Astrocyte (in vitro differentiated cells and primary cell): ENCODE measurements at regions not wholly inside any gene's neighbourhood (a gene's known extent, or its start where the extent isn't known, plus 50 kb on each side); places are given as distances from the start of the nearest gene placed in this dataset.
"Not testable (repeated sequence)": the region's sequence is repeated elsewhere in the genome, so short reads cannot be mapped to it uniquely, and the experiment has no call there.

ENCODE experiments used
- DNase-seq: peaks from one replicate; pipeline ENCODE4 v3.0.0-alpha.2; 2010; ENCODE audit warnings: low read depth
- FAIRE-seq: peaks from 2 replicates; lab custom pipeline; 2011; peaks lifted over from hg19 to GRCh38; lab: Jason Lieb, UNC
- H2AFZ ChIP-seq: 2 replicates; pipeline ENCODE4 v1.6.0; 2012; ENCODE audit warnings: low read depth, low read length, inconsistent platforms
- H3K27ac ChIP-seq: 2 replicates; pipeline ENCODE4 v1.5.1; 2011; ENCODE audit warnings: low read depth, low read length, inconsistent platforms
- H3K27me3 ChIP-seq: 2 replicates; pipeline ENCODE4 v1.6.0; 2011; ENCODE audit warnings: low read length, inconsistent platforms; ENCODE audit not compliant: insufficient read depth
- H3K36me3 ChIP-seq: 2 replicates; pipeline ENCODE4 v1.5.1; 2011; ENCODE audit warnings: low read length, inconsistent platforms; ENCODE audit not compliant: insufficient read depth
- H3K4me1 ChIP-seq: 2 replicates; pipeline ENCODE4 v1.5.1; 2011; ENCODE audit warnings: low read length, inconsistent platforms; ENCODE audit not compliant: insufficient read depth
- H3K4me2 ChIP-seq: 2 replicates; pipeline ENCODE4 v1.6.0; 2012; ENCODE audit warnings: low read length, inconsistent platforms
- H3K4me3 ChIP-seq: 2 replicates; pipeline ENCODE4 v1.5.1; 2011; ENCODE audit warnings: low read depth, mild to moderate bottlenecking, low read length, inconsistent platforms; ENCODE audit not compliant: insufficient read depth
- H3K79me2 ChIP-seq: 2 replicates; pipeline ENCODE4 v1.6.0; 2012; ENCODE audit warnings: mild to moderate bottlenecking, low read length, inconsistent platforms; ENCODE audit not compliant: insufficient read depth
- H3K9ac ChIP-seq: 2 replicates; pipeline ENCODE4 v1.6.0; 2012; ENCODE audit warnings: mild to moderate bottlenecking, low read length, inconsistent platforms
- H3K9me3 ChIP-seq: 2 replicates; pipeline ENCODE4 v1.5.1; 2012; ENCODE audit warnings: low read depth, mild to moderate bottlenecking, low read length, inconsistent platforms; ENCODE audit not compliant: insufficient read depth
- H4K20me1 ChIP-seq: 2 replicates; pipeline ENCODE4 v1.6.0; 2012; ENCODE audit warnings: low read length, inconsistent platforms; ENCODE audit not compliant: insufficient read depth
- H3K27ac Mint-ChIP-seq: one replicate; pipeline ENCODE4 v1.8.0; 2021; ENCODE audit warnings: mild to moderate bottlenecking, mixed read lengths; ENCODE audit not compliant: unreplicated experiment
- H3K27me3 Mint-ChIP-seq: one replicate; pipeline ENCODE4 v1.8.0; 2021; ENCODE audit warnings: low read depth, mixed read lengths; ENCODE audit not compliant: unreplicated experiment
- H3K36me3 Mint-ChIP-seq: one replicate; pipeline ENCODE4 v1.8.0; 2021; ENCODE audit warnings: low read depth, mixed read lengths; ENCODE audit not compliant: unreplicated experiment
- H3K4me1 Mint-ChIP-seq: one replicate; pipeline ENCODE4 v1.8.0; 2021; ENCODE audit warnings: low read depth, mixed read lengths; ENCODE audit not compliant: unreplicated experiment
- H3K4me3 Mint-ChIP-seq: one replicate; pipeline ENCODE4 v1.8.0; 2021; ENCODE audit warnings: mild to moderate bottlenecking, moderate library complexity, mixed read lengths; ENCODE audit not compliant: unreplicated experiment
- H3K9me3 Mint-ChIP-seq: one replicate; pipeline ENCODE4 v1.8.0; 2021; ENCODE audit warnings: mild to moderate bottlenecking, mixed read lengths; ENCODE audit not compliant: unreplicated experiment
- CTCF ChIP-seq: IDR thresholded peaks from 2 replicates; pipeline ENCODE4 v1.5.1; 2011; ENCODE audit warnings: low read depth, mild to moderate bottlenecking, inconsistent platforms, low read length, moderate library complexity; ENCODE audit not compliant: insufficient read depth
- EZH2 ChIP-seq: IDR thresholded peaks from 2 replicates; pipeline ENCODE4 v1.6.1; 2012; ENCODE audit warnings: mild to moderate bottlenecking, low read length, inconsistent platforms; ENCODE audit not compliant: insufficient read depth

GRCh38 chr6:92404281-92404680 lies 1015.1 kb downstream of the EPHA7 start:
- peak; percentile 6 for DNase-seq
- TF ChIP-seq EZH2 (no peak), CTCF (no peak)
- Histone ChIP-seq H3K9me3 (no peaks in the 10 kb centered on the region), H3K36me3 (no peaks in the 10 kb centered on the region), H3K4me2 (no peak overlapping the region), H3K9ac (no peak overlapping the region), H3K27me3 (no peaks in the 10 kb centered on the region), H3K4me3 (no peak overlapping the region), H3K27ac (no peak overlapping the region), H3K4me1 (no peaks in the 10 kb centered on the region), H3K79me2 (no peaks in the 10 kb centered on the region), H4K20me1 (no peaks in the 10 kb centered on the region), H2AFZ (no peak overlapping the region)
- H3K27me3 Mint-ChIP-seq: no peaks in the 10 kb centered on the region
- no peaks in the 10 kb centered on the region for H3K36me3 Mint-ChIP-seq
- no peak for FAIRE-seq
- no peaks in the 10 kb centered on the region for H3K4me1 Mint-ChIP-seq
- no peak overlapping the region for H3K27ac Mint-ChIP-seq
- H3K9me3 Mint-ChIP-seq: peaks cover 5% of the 10 kb centered on the region
- no peak overlapping the region for H3K4me3 Mint-ChIP-seq

- no peak for TF ChIP-seq EZH2
- no peak for TF ChIP-seq CTCF
- Histone ChIP-seq H2AFZ (no peak overlapping the region), H3K9me3 (no peaks in the 10 kb centered on the region), H3K27ac (no peak overlapping the region), H3K4me2 (no peak overlapping the region), H4K20me1 (no peaks in the 10 kb centered on the region), H3K27me3 (no peaks in the 10 kb centered on the region), H3K4me3 (no peak overlapping the region), H3K79me2 (no peaks in the 10 kb centered on the region), H3K9ac (no peak overlapping the region), H3K36me3 (no peaks in the 10 kb centered on the region), H3K4me1 (no peaks in the 10 kb centered on the region)
- peaks cover 5% of the 10 kb centered on the region for H3K9me3 Mint-ChIP-seq
- H3K27me3 Mint-ChIP-seq: no peaks in the 10 kb centered on the region
- no peak overlapping the region for H3K27ac Mint-ChIP-seq
- no peak overlapping the region for H3K4me3 Mint-ChIP-seq
- no peaks in the 10 kb centered on the region for H3K4me1 Mint-ChIP-seq
- no peaks in the 10 kb centered on the region for H3K36me3 Mint-ChIP-seq
- DNase-seq (no peak), FAIRE-seq (no peak)
These were observed 1019.4 kb downstream of the EPHA7 start for GRCh38 chr6:92399911-92400310.

- not testable (repeated sequence) for H3K79me2 ChIP-seq, H3K4me3 ChIP-seq, H3K36me3 Mint-ChIP-seq, H3K4me1 ChIP-seq, H3K27me3 ChIP-seq, H3K9me3 ChIP-seq, H3K4me1 Mint-ChIP-seq, FAIRE-seq, H2AFZ ChIP-seq, H3K9ac ChIP-seq, H4K20me1 ChIP-seq, H3K4me3 Mint-ChIP-seq, H3K27ac Mint-ChIP-seq, H3K4me2 ChIP-seq, H3K9me3 Mint-ChIP-seq, DNase-seq, H3K36me3 ChIP-seq, H3K27me3 Mint-ChIP-seq, H3K27ac ChIP-seq
These were observed 1030.7 kb downstream of the EPHA7 start for GRCh38 chr6:92388706-92389105.
